H1 (cell line): ENCODE measurements at regions not wholly inside any gene's neighbourhood (a gene's known extent, or its start where the extent isn't known, plus 50 kb on each side); places are given as distances from the start of the nearest gene placed in this dataset.

Experiments used
- BCL11A ChIP-seq, 2 experiments: IDR thresholded peaks; one replicate each; pipeline ENCODE4 v1.6.1; 2011; ENCODE audit warnings: low read depth in 2 of 2, low read length in 2 of 2, mild to moderate bottlenecking in 2 of 2
- CHD1 ChIP-seq: IDR thresholded peaks from 2 replicates; pipeline ENCODE4 v1.6.1; 2012; ENCODE audit warnings: low read depth, low read length, improper control_type of control experiment
- GABPA ChIP-seq: IDR thresholded peaks from 2 replicates; pipeline ENCODE4 v1.6.1; 2011; ENCODE audit warnings: mild to moderate bottlenecking, low read length, moderate library complexity, borderline replicate concordance; ENCODE audit not compliant: insufficient read depth
- SIX5 ChIP-seq: IDR thresholded peaks from 2 replicates; pipeline ENCODE4 v1.6.1; 2011; ENCODE audit warnings: mild to moderate bottlenecking, low read depth, low read length
- SRF ChIP-seq: IDR thresholded peaks from 2 replicates; pipeline ENCODE4 v1.6.1; 2011; ENCODE audit warnings: mild to moderate bottlenecking, low read depth, low read length, moderate library complexity
- TEAD4 ChIP-seq: IDR thresholded peaks from 2 replicates; pipeline ENCODE4 v1.6.1; 2012; ENCODE audit warnings: low read depth, low read length, inconsistent platforms, mixed read lengths
- TF ChIP-seq, protein P1 (sequence below): fragments of 300-600 bp; sonication (generic); IDR thresholded peaks from 2 replicates; pipeline ENCODE4 v1.7.1; 2012; ENCODE audit warnings: low read length, moderate library complexity, mild to moderate bottlenecking, inconsistent platforms; ENCODE audit not compliant: insufficient replicate concordance
- TF ChIP-seq, protein P2 (sequence below): IDR thresholded peaks from 2 replicates; pipeline ENCODE4 v1.6.1; 2011; ENCODE audit warnings: low read length, improper control_type of control experiment

DNA sequence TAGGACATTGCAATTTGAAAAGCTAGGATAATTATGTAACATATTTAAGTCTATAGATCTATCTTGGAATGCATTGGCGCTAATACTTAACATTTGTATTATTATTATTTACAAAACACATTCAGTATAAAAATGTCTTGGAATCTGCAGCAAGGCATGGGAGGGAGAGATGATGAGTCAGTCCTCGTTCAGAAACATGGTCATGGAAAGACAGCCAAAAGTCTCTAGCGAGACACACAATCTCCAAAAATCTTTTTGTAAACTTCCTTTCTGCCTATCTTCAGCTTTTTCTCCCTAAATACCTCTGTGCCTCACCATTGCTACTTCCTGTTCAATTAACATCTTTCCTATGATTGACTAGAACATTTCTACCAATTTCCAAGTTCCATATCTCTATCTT lies 188.4 kb upstream of the CACNA2D1 start (continued):
- TF ChIP-seq, protein P1, sequence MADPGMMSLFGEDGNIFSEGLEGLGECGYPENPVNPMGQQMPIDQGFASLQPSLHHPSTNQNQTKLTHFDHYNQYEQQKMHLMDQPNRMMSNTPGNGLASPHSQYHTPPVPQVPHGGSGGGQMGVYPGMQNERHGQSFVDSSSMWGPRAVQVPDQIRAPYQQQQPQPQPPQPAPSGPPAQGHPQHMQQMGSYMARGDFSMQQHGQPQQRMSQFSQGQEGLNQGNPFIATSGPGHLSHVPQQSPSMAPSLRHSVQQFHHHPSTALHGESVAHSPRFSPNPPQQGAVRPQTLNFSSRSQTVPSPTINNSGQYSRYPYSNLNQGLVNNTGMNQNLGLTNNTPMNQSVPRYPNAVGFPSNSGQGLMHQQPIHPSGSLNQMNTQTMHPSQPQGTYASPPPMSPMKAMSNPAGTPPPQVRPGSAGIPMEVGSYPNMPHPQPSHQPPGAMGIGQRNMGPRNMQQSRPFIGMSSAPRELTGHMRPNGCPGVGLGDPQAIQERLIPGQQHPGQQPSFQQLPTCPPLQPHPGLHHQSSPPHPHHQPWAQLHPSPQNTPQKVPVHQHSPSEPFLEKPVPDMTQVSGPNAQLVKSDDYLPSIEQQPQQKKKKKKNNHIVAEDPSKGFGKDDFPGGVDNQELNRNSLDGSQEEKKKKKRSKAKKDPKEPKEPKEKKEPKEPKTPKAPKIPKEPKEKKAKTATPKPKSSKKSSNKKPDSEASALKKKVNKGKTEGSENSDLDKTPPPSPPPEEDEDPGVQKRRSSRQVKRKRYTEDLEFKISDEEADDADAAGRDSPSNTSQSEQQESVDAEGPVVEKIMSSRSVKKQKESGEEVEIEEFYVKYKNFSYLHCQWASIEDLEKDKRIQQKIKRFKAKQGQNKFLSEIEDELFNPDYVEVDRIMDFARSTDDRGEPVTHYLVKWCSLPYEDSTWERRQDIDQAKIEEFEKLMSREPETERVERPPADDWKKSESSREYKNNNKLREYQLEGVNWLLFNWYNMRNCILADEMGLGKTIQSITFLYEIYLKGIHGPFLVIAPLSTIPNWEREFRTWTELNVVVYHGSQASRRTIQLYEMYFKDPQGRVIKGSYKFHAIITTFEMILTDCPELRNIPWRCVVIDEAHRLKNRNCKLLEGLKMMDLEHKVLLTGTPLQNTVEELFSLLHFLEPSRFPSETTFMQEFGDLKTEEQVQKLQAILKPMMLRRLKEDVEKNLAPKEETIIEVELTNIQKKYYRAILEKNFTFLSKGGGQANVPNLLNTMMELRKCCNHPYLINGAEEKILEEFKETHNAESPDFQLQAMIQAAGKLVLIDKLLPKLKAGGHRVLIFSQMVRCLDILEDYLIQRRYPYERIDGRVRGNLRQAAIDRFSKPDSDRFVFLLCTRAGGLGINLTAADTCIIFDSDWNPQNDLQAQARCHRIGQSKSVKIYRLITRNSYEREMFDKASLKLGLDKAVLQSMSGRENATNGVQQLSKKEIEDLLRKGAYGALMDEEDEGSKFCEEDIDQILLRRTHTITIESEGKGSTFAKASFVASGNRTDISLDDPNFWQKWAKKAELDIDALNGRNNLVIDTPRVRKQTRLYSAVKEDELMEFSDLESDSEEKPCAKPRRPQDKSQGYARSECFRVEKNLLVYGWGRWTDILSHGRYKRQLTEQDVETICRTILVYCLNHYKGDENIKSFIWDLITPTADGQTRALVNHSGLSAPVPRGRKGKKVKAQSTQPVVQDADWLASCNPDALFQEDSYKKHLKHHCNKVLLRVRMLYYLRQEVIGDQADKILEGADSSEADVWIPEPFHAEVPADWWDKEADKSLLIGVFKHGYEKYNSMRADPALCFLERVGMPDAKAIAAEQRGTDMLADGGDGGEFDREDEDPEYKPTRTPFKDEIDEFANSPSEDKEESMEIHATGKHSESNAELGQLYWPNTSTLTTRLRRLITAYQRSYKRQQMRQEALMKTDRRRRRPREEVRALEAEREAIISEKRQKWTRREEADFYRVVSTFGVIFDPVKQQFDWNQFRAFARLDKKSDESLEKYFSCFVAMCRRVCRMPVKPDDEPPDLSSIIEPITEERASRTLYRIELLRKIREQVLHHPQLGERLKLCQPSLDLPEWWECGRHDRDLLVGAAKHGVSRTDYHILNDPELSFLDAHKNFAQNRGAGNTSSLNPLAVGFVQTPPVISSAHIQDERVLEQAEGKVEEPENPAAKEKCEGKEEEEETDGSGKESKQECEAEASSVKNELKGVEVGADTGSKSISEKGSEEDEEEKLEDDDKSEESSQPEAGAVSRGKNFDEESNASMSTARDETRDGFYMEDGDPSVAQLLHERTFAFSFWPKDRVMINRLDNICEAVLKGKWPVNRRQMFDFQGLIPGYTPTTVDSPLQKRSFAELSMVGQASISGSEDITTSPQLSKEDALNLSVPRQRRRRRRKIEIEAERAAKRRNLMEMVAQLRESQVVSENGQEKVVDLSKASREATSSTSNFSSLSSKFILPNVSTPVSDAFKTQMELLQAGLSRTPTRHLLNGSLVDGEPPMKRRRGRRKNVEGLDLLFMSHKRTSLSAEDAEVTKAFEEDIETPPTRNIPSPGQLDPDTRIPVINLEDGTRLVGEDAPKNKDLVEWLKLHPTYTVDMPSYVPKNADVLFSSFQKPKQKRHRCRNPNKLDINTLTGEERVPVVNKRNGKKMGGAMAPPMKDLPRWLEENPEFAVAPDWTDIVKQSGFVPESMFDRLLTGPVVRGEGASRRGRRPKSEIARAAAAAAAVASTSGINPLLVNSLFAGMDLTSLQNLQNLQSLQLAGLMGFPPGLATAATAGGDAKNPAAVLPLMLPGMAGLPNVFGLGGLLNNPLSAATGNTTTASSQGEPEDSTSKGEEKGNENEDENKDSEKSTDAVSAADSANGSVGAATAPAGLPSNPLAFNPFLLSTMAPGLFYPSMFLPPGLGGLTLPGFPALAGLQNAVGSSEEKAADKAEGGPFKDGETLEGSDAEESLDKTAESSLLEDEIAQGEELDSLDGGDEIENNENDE = no peak
- TF ChIP-seq, protein P2, sequence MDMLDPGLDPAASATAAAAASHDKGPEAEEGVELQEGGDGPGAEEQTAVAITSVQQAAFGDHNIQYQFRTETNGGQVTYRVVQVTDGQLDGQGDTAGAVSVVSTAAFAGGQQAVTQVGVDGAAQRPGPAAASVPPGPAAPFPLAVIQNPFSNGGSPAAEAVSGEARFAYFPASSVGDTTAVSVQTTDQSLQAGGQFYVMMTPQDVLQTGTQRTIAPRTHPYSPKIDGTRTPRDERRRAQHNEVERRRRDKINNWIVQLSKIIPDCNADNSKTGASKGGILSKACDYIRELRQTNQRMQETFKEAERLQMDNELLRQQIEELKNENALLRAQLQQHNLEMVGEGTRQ = no peak
- no peak for TF ChIP-seq TEAD4
- no peak for TF ChIP-seq SRF
- TF ChIP-seq GABPA = no peak
- no peak for TF ChIP-seq BCL11A (IDR thresholded peaks at IDR 0.05; ENCODE audit: low read depth in 2 of 2, low read length in 2 of 2)
- TF ChIP-seq SIX5 = no peak
- TF ChIP-seq CHD1 = no peak
- TF ChIP-seq, all 59 proteins: peak for 0
